Stimulated activated naive CD8-positive, alpha-beta T cell treated with anti-CD3 and anti-CD28 coated beads, Interleukin-15, amount 100 ng/mL, for 72 hours (primary cell): ENCODE measurements at regions not wholly inside any gene's neighbourhood (a gene's known extent, or its start where the extent isn't known, plus 50 kb on each side); places are given as distances from the start of the nearest gene placed in this dataset.
"Not testable (repeated sequence)": the region's sequence is repeated elsewhere in the genome, so short reads cannot be mapped to it uniquely, and the experiment has no call there.

Experiments
- ATAC-seq: fragments of 150-1000 bp; cut with Tn5 transposase; 2 replicates; pipeline ENCODE4 v1.10.0; 2021; ENCODE audit warnings: mild to moderate bottlenecking, moderate library complexity
- DNase-seq, 2 donors: peaks; one replicate each; pipeline ENCODE4 v3.0.0; 2021 to 2022
- H3K27ac Mint-ChIP-seq, 2 donors: one replicate each; pipeline ENCODE4 v1.8.0; 2022; ENCODE audit warnings: mild to moderate bottlenecking in 2 of 2, mixed read lengths in 2 of 2, moderate library complexity in 2 of 2
- H3K27me3 Mint-ChIP-seq: one replicate; pipeline ENCODE4 v1.8.0; 2022; ENCODE audit warnings: mixed read lengths
- H3K4me1 Mint-ChIP-seq: one replicate; pipeline ENCODE4 v1.8.0; 2022; ENCODE audit warnings: mild to moderate bottlenecking, mixed read lengths
- H3K4me3 Mint-ChIP-seq, 2 donors: one replicate each; pipeline ENCODE4 v1.8.0; 2022; ENCODE audit warnings: mild to moderate bottlenecking in 2 of 2, mixed read lengths in 2 of 2, moderate library complexity in 1 of 2
- H3K9me3 Mint-ChIP-seq, 2 donors: one replicate each; pipeline ENCODE4 v1.8.0; 2022; ENCODE audit warnings: mixed read lengths in 2 of 2

DNA sequence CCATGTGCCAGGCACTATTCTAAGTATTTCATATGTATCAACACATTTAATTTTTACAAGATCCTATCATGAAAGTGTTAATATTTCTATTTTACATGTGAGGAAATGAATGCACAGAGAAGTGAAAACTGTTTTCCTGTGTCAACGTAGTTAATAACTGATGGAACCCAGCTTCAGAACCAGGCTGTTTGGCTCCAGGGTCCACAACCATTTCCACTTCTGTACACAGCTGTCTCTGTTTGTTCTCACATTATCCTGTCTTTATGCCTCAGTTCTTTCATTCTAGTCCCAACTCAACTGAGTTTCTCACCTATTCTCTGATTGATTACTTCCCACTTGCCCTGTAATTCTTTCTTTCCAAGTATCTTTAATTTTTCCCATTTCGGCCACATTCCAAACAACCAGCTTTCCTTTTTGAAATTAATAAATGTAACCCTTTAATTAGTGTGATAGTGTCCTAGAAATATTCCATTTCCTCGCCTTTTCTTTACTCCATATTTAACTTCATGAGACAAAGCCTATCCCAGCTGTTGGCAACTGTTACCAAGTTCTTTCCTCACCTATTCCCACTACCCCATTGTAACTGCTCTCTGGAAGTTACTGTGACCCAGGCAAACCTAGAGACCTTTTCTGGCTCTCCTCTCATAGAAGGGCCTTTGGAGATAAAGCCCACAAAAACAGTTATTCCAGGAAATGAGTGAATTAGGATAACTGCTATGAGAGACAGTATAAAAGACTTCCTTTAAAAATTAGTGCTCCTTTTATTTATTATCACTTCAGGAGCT lies 218.7 kb downstream of the RASSF9 start:
- ATAC-seq (no peak), DNase-seq (no peak)
- no peaks in the 10 kb centered on the region for H3K4me1 Mint-ChIP-seq
- no peaks in the 10 kb centered on the region for H3K9me3 Mint-ChIP-seq
- H3K4me3 Mint-ChIP-seq, result no peak overlapping the region
- no peak overlapping the region for H3K27ac Mint-ChIP-seq
- no peaks in the 10 kb centered on the region for H3K27me3 Mint-ChIP-seq

GRCh38 chr12:85621041-85621440 lies 215.2 kb downstream of the RASSF9 start:
- H3K4me3 Mint-ChIP-seq, result no peak overlapping the region
- H3K9me3 Mint-ChIP-seq, result no peaks in the 10 kb centered on the region
- H3K27ac Mint-ChIP-seq, result no peak overlapping the region
- DNase-seq, result no peak
- ATAC-seq, result no peak
- no peaks in the 10 kb centered on the region for H3K4me1 Mint-ChIP-seq
- H3K27me3 Mint-ChIP-seq, result no peaks in the 10 kb centered on the region

DNA sequence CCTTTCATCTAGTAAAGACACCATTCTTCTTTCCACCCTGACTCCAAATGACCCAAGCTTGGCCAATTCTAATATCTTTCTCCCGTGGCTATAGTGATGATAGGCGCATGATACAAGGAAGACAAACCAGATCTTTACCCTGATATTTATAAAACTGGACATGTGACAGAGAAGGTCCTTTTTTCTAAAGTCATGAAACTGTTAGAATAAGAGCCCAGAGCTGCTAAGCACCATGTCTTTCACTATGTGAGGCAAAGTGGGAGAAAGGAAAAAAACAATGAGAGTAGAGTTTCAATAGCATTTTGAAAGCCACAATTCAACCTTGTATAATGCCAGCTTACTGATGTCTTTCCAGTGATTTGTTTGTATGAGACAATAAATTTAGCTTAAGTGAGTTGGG lies 212.4 kb downstream of the RASSF9 start:
- Mint-ChIP-seq H3K27ac (no peak overlapping the region), H3K27me3 (no peaks in the 10 kb centered on the region), H3K9me3 (peaks cover 0 to 5% of the 10 kb centered on the region in 2 donors), H3K4me1 (no peaks in the 10 kb centered on the region), H3K4me3 (no peak overlapping the region)
- no peak for DNase-seq
- ATAC-seq, result no peak

DNA sequence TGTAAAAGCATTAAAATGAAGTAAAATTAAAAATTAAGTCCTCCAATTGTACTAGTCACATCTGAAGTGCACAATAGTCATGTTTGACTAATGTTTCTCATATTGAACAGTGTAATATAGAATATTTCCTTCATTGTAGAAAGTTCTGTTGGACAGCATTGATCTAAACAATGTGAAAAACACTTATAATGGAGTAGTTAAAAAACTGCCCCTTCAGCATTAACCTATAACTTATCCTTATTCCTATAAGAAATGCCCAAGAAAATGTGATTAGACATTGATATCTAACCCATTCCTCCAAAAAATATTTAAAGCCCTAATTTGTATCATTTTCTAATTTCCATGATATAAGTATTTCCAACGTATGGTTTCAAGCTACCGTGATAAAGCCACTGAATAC lies 210.7 kb downstream of the RASSF9 start:
- H3K4me1 Mint-ChIP-seq, result no peaks in the 10 kb centered on the region
- H3K4me3 Mint-ChIP-seq, result no peak overlapping the region
- H3K27ac Mint-ChIP-seq, result no peak overlapping the region
- H3K27me3 Mint-ChIP-seq, result no peaks in the 10 kb centered on the region
- H3K9me3 Mint-ChIP-seq, result peaks cover 0 to 5% of the 10 kb centered on the region in 2 donors
- no peak for ATAC-seq
- no peak for DNase-seq

DNA sequence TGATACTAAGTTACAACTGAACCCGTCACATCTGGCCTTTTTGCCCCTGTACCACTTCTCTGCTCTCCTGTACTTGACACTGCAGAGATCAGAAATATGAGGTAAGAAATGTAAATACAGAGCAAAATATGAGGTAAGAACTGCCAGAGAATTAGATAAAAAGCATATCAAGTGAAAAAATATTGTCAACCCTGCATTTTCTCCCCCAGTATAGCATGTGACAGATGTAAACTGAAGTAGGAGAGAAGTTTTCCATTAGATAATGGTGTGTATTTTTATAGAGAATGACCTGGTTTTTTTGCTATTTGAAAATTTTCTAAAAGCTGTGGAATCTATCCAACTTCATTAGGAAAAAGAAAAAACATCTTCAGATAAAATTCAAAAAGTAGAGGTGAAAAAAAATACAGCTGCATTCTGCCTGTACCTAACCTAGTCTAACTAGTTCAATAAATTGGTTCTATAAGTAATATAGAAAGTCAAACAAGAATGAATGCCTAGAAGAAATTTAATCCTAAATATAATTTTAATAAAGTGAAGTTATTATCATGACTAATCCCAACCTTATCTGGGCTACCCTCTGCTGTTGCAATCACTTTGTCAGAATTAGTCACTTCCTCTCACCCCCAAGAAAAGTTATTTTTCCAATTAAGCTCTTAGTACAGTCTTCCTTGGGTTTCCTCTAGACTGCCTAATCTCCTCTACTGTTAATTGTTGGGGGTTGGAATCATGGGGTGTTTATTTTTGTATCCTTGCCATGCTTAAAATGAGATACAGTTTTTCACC lies 210.0 kb downstream of the RASSF9 start:
- ATAC-seq (no peak), DNase-seq (no peak)
- Mint-ChIP-seq H3K27me3 (no peaks in the 10 kb centered on the region), H3K27ac (no peak overlapping the region), H3K4me3 (no peak overlapping the region), H3K9me3 (peaks cover 0 to 5% of the 10 kb centered on the region in 2 donors), H3K4me1 (no peaks in the 10 kb centered on the region)

DNA sequence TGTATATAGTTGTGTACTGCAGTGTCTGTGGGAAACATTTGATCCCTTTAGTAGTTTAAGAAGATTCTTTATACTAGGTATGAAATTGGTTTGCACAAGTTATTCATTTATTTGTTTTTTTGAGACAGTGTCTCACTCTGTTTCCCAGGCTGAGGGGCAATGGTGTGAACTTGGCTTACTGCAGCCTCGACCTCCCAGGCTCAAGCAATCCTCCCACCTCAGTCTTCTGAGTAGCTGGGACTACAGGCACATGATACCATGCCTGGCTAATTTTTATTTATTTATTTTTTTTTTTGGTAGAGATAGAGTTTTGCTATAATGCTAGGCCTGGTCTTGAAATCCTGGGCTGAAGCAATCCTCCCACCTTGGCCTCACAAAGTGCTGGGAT lies 209.4 kb downstream of the RASSF9 start:
- H3K9me3 Mint-ChIP-seq, result peaks cover 0 to 5% of the 10 kb centered on the region in 2 donors
- no peaks in the 10 kb centered on the region for H3K4me1 Mint-ChIP-seq
- DNase-seq (no peak), ATAC-seq (no peak)
- no peaks in the 10 kb centered on the region for H3K27me3 Mint-ChIP-seq
- no peak overlapping the region for H3K27ac Mint-ChIP-seq
- no peak overlapping the region for H3K4me3 Mint-ChIP-seq

GRCh38 chr12:85627584-85627983 lies 208.6 kb downstream of the RASSF9 start:
- no peak overlapping the region for H3K27ac Mint-ChIP-seq
- peaks cover 0 to 5% of the 10 kb centered on the region in 2 donors for H3K9me3 Mint-ChIP-seq
- no peak for DNase-seq
- no peak for ATAC-seq
- H3K4me3 Mint-ChIP-seq, result no peak overlapping the region
- H3K27me3 Mint-ChIP-seq, result no peaks in the 10 kb centered on the region
- H3K4me1 Mint-ChIP-seq, result no peaks in the 10 kb centered on the region

GRCh38 chr12:85628562-85628961 lies 207.6 kb downstream of the RASSF9 start:
- H3K27ac Mint-ChIP-seq, H3K4me3 Mint-ChIP-seq, DNase-seq, H3K4me1 Mint-ChIP-seq, H3K27me3 Mint-ChIP-seq, H3K9me3 Mint-ChIP-seq, ATAC-seq: not testable (repeated sequence)

DNA sequence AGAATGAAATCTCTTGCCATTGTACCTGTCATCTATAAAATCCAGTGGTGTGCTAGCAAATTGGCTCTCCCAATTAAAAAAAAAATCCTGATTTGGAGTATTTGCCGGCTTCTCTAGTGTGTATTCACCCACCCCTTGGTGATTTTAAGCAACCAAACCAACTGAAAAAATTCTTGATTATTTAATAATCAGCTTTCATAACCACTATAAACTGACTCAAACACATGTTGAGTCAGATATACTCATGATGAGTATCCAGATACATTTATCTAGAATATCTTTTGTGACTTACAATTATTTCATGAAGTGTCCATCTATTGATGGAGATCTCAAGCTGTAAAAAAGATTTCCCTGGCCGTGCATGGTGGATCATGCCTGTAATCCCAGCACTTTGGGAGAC lies 205.4 kb downstream of the RASSF9 start:
- H3K4me3 Mint-ChIP-seq, result no peak overlapping the region
- no peak overlapping the region for H3K27ac Mint-ChIP-seq
- H3K4me1 Mint-ChIP-seq, result no peaks in the 10 kb centered on the region
- ATAC-seq, result no peak
- peaks cover 5 to 7% of the 10 kb centered on the region in 2 donors for H3K9me3 Mint-ChIP-seq
- H3K27me3 Mint-ChIP-seq, result no peaks in the 10 kb centered on the region
- no peak for DNase-seq

DNA sequence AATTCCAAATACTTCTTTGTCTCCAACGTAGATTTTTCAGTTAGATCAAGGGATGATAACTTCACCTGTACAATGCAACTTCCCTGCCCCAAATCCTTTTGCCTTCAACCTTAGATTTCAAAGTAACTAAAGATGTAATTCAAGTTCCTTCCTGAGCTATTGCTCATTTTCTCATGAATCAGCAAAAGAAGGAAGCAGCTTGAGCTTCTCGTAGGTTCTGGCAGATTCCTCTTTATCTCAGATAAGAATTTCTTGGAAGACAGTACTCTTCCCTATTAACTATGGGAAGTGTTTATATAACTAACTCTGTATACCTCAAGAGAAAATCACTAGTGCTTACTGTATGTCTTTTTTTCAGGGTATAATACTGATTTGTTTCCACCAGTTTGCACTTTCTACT lies 203.8 kb downstream of the RASSF9 start:
- no peak for DNase-seq
- Mint-ChIP-seq H3K27ac (no peak overlapping the region), H3K27me3 (no peaks in the 10 kb centered on the region), H3K4me3 (no peak overlapping the region), H3K9me3 (peaks cover 5 to 7% of the 10 kb centered on the region in 2 donors), H3K4me1 (no peaks in the 10 kb centered on the region)
- ATAC-seq, result no peak

DNA sequence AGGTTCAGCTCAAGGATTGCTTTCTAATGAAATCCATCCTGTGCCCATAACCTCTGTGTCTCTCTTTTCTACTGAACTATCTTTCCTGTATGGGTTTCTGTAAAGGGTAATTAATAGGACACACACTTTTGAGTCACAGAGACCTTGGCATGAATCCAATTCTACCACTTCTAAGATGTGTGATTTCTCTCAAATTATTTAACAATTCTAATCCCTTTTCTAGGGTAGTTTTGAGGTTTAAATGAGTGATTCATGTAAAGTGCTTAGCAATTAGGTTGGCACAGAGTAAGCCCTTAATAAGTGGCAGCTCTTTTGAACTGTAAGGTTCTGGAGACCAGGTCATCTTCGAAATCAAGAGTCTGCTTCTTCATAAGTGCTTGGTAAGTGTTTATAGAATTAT lies 202.7 kb downstream of the RASSF9 start:
- no peak for ATAC-seq
- no peak overlapping the region for H3K27ac Mint-ChIP-seq
- H3K9me3 Mint-ChIP-seq, result peaks cover 2 to 7% of the 10 kb centered on the region in 2 donors
- no peak for DNase-seq
- H3K27me3 Mint-ChIP-seq, result no peaks in the 10 kb centered on the region
- H3K4me3 Mint-ChIP-seq, result no peak overlapping the region
- H3K4me1 Mint-ChIP-seq, result no peaks in the 10 kb centered on the region

DNA sequence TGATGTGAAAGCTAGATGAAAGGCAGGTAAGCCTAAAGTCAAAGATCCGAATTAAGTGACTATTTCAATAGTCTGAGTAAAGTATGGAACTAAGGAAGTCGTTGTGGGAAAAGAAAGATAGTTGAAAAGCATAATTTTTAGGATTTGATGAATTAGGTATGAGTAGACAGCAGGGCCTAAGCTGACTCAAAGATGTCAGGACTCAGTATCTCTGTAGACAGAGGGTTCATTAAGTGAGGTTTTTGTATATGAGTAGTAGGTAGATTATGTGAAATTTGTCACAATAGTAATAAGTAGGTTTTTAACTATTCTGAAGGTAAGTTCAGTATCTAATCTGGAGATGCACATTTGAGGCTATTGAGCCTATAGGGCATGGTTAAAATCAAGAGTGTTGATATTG lies 196.4 kb downstream of the RASSF9 start:
- no peak for DNase-seq
- Mint-ChIP-seq H3K9me3 (peaks cover 0 to 9% of the 10 kb centered on the region in 2 donors), H3K4me1 (no peaks in the 10 kb centered on the region), H3K27me3 (no peaks in the 10 kb centered on the region), H3K4me3 (no peak overlapping the region), H3K27ac (no peak overlapping the region)
- no peak for ATAC-seq

- ATAC-seq, result no peak
- H3K27me3 Mint-ChIP-seq, result no peaks in the 10 kb centered on the region
- DNase-seq, result no peak
- H3K4me3 Mint-ChIP-seq, result no peak overlapping the region
- no peak overlapping the region for H3K27ac Mint-ChIP-seq
- H3K4me1 Mint-ChIP-seq, result no peaks in the 10 kb centered on the region
- H3K9me3 Mint-ChIP-seq, result peaks cover 0 to 9% of the 10 kb centered on the region in 2 donors
These were observed 194.4 kb downstream of the RASSF9 start for GRCh38 chr12:85641796-85642195.

- H3K27me3 Mint-ChIP-seq, result no peaks in the 10 kb centered on the region
- ATAC-seq (no peak), DNase-seq (no peak)
- peaks cover 0 to 9% of the 10 kb centered on the region in 2 donors for H3K9me3 Mint-ChIP-seq
- no peak overlapping the region for H3K27ac Mint-ChIP-seq
- no peak overlapping the region for H3K4me3 Mint-ChIP-seq
- no peaks in the 10 kb centered on the region for H3K4me1 Mint-ChIP-seq
These were observed 193.9 kb downstream of the RASSF9 start for GRCh38 chr12:85642288-85642687.

- H3K9me3 Mint-ChIP-seq, result peaks cover 0 to 9% of the 10 kb centered on the region in 2 donors
- DNase-seq, result no peak
- no peak for ATAC-seq
- no peaks in the 10 kb centered on the region for H3K4me1 Mint-ChIP-seq
- no peak overlapping the region for H3K4me3 Mint-ChIP-seq
- no peaks in the 10 kb centered on the region for H3K27me3 Mint-ChIP-seq
- H3K27ac Mint-ChIP-seq, result no peak overlapping the region
These were observed 193.4 kb downstream of the RASSF9 start for GRCh38 chr12:85642808-85643207.

- Mint-ChIP-seq H3K27me3 (no peaks in the 10 kb centered on the region), H3K9me3 (peaks cover 6 to 9% of the 10 kb centered on the region in 2 donors), H3K27ac (no peak overlapping the region), H3K4me1 (no peaks in the 10 kb centered on the region), H3K4me3 (no peak overlapping the region)
- ATAC-seq (no peak), DNase-seq (no peak)
These were observed 191.7 kb downstream of the RASSF9 start for GRCh38 chr12:85644508-85644907.
